ENCODE measurements at regions not wholly inside any gene's neighbourhood (a gene's known extent, or its start where the extent isn't known, plus 50 kb on each side); places are given as distances from the start of the nearest gene placed in this dataset.

DNA sequence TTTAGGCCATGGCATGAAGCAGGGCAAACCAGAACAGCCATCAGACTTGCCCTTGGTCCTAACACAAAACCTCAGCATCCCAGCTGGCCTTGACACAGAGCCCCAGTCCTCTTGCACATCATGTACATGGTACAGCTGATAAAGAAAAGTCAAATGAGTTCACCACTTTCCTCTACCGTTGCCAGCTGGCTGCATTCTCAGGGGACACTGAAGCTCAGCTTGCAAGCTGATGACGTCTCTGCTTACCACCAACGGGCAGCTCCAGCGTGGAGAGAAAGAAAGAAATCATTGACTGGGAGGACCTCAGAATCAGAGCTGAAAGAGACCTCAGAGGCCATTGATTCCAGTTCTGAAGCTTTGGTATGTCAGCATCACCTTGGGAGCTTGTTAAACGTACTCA is 80.7 kb upstream of the CES5A start:
- TF ChIP-seq, protein P1, sequence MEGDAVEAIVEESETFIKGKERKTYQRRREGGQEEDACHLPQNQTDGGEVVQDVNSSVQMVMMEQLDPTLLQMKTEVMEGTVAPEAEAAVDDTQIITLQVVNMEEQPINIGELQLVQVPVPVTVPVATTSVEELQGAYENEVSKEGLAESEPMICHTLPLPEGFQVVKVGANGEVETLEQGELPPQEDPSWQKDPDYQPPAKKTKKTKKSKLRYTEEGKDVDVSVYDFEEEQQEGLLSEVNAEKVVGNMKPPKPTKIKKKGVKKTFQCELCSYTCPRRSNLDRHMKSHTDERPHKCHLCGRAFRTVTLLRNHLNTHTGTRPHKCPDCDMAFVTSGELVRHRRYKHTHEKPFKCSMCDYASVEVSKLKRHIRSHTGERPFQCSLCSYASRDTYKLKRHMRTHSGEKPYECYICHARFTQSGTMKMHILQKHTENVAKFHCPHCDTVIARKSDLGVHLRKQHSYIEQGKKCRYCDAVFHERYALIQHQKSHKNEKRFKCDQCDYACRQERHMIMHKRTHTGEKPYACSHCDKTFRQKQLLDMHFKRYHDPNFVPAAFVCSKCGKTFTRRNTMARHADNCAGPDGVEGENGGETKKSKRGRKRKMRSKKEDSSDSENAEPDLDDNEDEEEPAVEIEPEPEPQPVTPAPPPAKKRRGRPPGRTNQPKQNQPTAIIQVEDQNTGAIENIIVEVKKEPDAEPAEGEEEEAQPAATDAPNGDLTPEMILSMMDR (IDR thresholded peaks at IDR 0.05), result no peak
- Histone ChIP-seq H3K4me3 (no peak overlapping the region), H3K36me3 (no peaks in the 10 kb centered on the region), H3K4me1 (no peaks in the 10 kb centered on the region), H3K9me3 (no peaks in the 10 kb centered on the region), H3K27ac (no peak overlapping the region), H3K27me3 (no peaks in the 10 kb centered on the region)
- intact Hi-C loops (cut with DNase I), result no loop called here
- DNase-seq (ENCODE audit: low spot score in 2 of 2), result no peak

DNA sequence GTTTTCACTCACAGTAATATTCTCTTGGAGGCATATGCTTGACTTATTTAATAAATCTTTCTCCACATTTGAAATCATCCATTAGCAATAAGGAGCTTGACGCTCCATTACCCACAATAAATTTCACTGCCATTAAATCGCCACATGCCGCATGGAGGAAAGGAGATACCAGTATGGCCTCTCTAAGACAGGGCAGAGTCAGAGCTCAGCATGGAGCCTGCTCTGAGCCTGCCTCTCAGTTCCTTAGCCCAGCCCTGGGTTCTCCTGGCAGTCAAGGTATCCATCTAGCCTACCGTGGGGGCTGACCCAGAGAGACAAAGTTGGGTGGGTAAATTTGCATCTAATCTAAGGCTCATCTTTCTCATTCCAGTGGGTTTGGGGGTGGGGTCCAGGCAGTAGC is 80.3 kb upstream of the CES5A start:
- Histone ChIP-seq H3K36me3 (no peaks in the 10 kb centered on the region), H3K4me3 (no peak overlapping the region), H3K4me1 (no peaks in the 10 kb centered on the region), H3K9me3 (no peaks in the 10 kb centered on the region), H3K27me3 (no peaks in the 10 kb centered on the region), H3K27ac (no peak overlapping the region)
- intact Hi-C loops (cut with DNase I), result no loop called here
- TF ChIP-seq, protein P1 (IDR thresholded peaks at IDR 0.05), result no peak
- no peak for DNase-seq (ENCODE audit: low spot score in 2 of 2)

DNA sequence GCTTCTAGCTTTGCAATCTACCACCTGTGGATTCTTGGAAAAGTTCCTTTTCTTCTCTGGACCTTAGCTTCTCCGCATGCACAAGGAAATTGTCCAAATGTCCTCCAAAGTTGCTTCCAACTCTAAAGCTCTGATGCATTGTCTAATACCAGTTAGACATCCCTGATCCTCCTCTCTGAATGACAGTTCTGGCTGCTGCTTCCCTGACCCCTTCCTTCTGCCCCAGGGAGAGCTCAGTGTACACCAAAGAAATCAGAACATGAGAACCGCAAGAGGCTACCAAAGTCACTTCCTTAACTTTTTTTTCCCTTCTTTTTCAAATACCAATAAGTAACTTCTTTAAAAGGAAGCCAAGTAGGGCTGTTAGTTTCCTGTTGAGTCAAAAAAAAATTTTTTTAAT is 79.7 kb upstream of the CES5A start:
- TF ChIP-seq, protein P1 (IDR thresholded peaks at IDR 0.05), result no peak
- H3K27ac ChIP-seq, result no peak overlapping the region
- H3K4me3 ChIP-seq, result no peak overlapping the region
- intact Hi-C loops (cut with DNase I), result no loop called here
- H3K27me3 ChIP-seq, result no peaks in the 10 kb centered on the region
- no peaks in the 10 kb centered on the region for H3K9me3 ChIP-seq
- H3K4me1 ChIP-seq, result no peaks in the 10 kb centered on the region
- DNase-seq (ENCODE audit: low spot score in 2 of 2), result no peak
- no peaks in the 10 kb centered on the region for H3K36me3 ChIP-seq

DNA sequence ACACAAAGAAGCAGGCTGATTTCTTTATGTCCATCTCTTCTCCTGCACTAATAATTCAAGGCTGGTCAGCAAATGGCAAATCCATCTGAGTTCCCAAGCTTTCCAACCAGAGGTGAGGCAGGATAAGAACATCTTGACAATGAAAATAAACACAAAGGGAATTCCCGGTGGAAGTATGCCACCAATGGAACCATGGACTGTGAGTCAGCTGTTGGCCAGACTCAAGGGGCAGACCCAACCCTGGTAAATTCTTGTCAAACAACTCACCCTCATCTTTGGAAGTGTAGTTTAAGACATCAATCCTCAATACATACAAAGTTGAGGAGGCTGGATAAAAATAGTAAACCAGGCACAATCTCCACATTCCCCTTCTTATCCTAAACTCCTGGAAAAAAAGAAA is 74.3 kb upstream of the CES5A start:
- intact Hi-C loops (cut with DNase I), result no loop called here
- no peak for DNase-seq (ENCODE audit: low spot score in 2 of 2)
- Histone ChIP-seq H3K27ac (no peak overlapping the region), H3K4me3 (no peak overlapping the region), H3K4me1 (no peaks in the 10 kb centered on the region), H3K36me3 (no peaks in the 10 kb centered on the region), H3K27me3 (no peaks in the 10 kb centered on the region), H3K9me3 (no peaks in the 10 kb centered on the region)
- TF ChIP-seq, protein P1 (IDR thresholded peaks at IDR 0.05), result no peak

DNA sequence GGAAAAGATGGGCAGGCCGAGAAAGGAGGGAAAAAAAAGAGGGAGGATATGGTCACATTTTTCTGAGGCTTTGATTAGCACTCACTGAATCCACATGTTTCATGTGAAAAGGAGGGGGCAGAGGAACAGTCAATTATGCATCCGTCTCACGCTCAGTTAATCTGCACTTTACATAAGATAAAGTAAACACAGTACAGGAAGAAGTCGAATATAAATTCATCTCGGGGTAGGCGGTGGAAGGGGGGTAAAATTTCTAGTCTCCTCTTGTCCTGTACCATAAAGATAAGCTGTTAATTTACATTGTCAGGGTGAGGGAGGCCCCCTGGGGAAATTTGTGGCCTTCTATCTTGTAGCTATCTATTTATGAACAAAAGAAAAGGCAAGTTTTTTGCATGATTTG is 73.1 kb upstream of the CES5A start:
- Histone ChIP-seq H3K36me3 (no peaks in the 10 kb centered on the region), H3K4me1 (no peaks in the 10 kb centered on the region), H3K27ac (no peak overlapping the region), H3K4me3 (no peak overlapping the region), H3K9me3 (no peaks in the 10 kb centered on the region), H3K27me3 (no peaks in the 10 kb centered on the region)
- intact Hi-C loops (cut with DNase I), result no loop called here
- TF ChIP-seq, protein P1 (IDR thresholded peaks at IDR 0.05), result no peak
- no peak for DNase-seq (ENCODE audit: low spot score in 2 of 2)

DNA sequence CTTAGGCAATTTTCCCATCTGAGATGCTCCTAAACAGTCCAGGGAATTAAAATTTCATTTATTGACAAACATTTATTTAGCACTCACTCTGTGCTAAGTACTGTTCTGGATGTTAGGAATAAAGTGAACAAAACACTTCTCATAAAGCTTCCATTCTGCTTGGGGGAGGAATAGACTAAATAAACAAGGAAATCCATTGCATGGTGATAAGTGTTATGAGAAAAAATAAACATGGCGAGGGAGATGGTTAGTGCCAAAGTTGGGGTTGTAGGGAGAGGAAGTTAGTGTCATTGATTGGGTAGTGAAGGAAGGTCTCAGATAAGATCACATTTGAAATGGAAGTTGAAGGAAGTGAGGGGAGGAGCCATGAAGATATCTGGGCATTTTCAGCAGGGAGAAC is 72.2 kb upstream of the CES5A start:
- H3K27me3 ChIP-seq, result no peaks in the 10 kb centered on the region
- TF ChIP-seq, protein P1 (IDR thresholded peaks at IDR 0.05), result no peak
- intact Hi-C loops (cut with DNase I), result no loop called here

More for the DNA sequence above, 72.2 kb upstream of the CES5A start:
- Histone ChIP-seq H3K36me3 (no peaks in the 10 kb centered on the region), H3K9me3 (no peaks in the 10 kb centered on the region), H3K4me1 (no peaks in the 10 kb centered on the region), H3K27ac (no peak overlapping the region), H3K4me3 (no peak overlapping the region)
- no peak for DNase-seq (ENCODE audit: low spot score in 2 of 2)

Data from ascending aorta (tissue), 2 donors.